Peyer's patch (tissue), 4 donors: ENCODE measurements at regions not wholly inside any gene's neighbourhood (a gene's known extent, or its start where the extent isn't known, plus 50 kb on each side); places are given as distances from the start of the nearest gene placed in this dataset.

Experiments
- CTCF ChIP-seq, 6 experiments: fragments of 450-650 bp in 4 of 6; fragments of 200-600 bp in 2 of 6; sonication (generic) in 1 of 6; IDR thresholded peaks; one replicate each; pipeline ENCODE4 v1.5.1; 2017 to 2019; ENCODE audit warnings: antibody characterized with exemption in 6 of 6, mild to moderate bottlenecking in 3 of 6, moderate library complexity in 1 of 6
- POLR2A ChIP-seq, 2 donors: fragments of 450-650 bp; IDR thresholded peaks; one replicate each; pipeline ENCODE4 v1.5.1; 2017; ENCODE audit warnings: antibody characterized with exemption in 2 of 2, mild to moderate bottlenecking in 2 of 2, moderate library complexity in 2 of 2

GRCh38 chr3:147854542-147854941 lies 445.4 kb downstream of the ZIC1 start:
- no peak for TF ChIP-seq POLR2A (IDR thresholded peaks at IDR 0.05)
- no peak for TF ChIP-seq CTCF (IDR thresholded peaks at IDR 0.05)
